ENCODE measurements at regions not wholly inside any gene's neighbourhood (a gene's known extent, or its start where the extent isn't known, plus 50 kb on each side); places are given as distances from the start of the nearest gene placed in this dataset.

GRCh38 chrX:13397878-13398818, 78.3 kb upstream of the ATXN3L start:
- Histone ChIP-seq H3K4me3 (no peak overlapping the region), H3K27ac (peak overlapping the region; percentile 45 to 70)
- no peak for TF ChIP-seq CTCF (IDR thresholded peaks at IDR 0.05)
- DNase-seq (ENCODE audit: low spot score): peak; percentile 83

DNA sequence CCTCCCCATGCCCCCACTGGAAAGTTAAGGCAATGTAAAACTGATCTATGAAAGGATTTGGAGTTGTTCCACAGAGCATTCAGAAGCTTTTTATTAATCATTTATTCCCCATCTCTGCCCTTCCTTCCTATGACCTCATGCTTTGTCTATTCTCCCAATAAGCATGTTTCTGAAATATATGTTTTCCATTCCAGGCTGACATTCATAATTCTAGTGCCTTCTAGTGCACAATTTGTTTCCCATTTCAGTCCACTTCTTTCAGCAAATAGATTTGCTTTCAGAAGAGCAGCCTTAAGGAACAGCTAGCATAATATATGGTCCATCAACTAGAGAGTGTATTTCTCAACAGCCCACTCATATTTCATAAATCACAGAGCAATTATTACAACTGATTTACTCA, 77.1 kb upstream of the ATXN3L start:
- DNase-seq (ENCODE audit: low spot score): no peak
- H3K27ac ChIP-seq: no peak overlapping the region

GRCh38 chrX:13389501-13389900, 69.6 kb upstream of the ATXN3L start:
- DNase-seq (ENCODE audit: low spot score): no peak
- no peak for TF ChIP-seq CTCF (IDR thresholded peaks at IDR 0.05)
- Histone ChIP-seq H3K27ac (no peak overlapping the region), H3K4me3 (no peak overlapping the region)

More for the DNA sequence above, 77.1 kb upstream of the ATXN3L start:
- TF ChIP-seq CTCF (IDR thresholded peaks at IDR 0.05): no peak
- no peak overlapping the region for H3K4me3 ChIP-seq

GRCh38 chrX:13387666-13388494, 68.0 kb upstream of the ATXN3L start:
- no peak for TF ChIP-seq CTCF (IDR thresholded peaks at IDR 0.05)
- no peak for DNase-seq (ENCODE audit: low spot score)
- no peak overlapping the region for H3K27ac ChIP-seq

GRCh38 chrX:13386636-13387035, 66.8 kb upstream of the ATXN3L start:
- H3K4me3 ChIP-seq: no peak overlapping the region
- no peak for DNase-seq (ENCODE audit: low spot score)
- H3K27ac ChIP-seq: no peak overlapping the region
- TF ChIP-seq CTCF (IDR thresholded peaks at IDR 0.05): no peak

More at GRCh38 chrX:13387666-13388494, 68.0 kb upstream of the ATXN3L start:
- H3K4me3 ChIP-seq: no peak overlapping the region

DNA sequence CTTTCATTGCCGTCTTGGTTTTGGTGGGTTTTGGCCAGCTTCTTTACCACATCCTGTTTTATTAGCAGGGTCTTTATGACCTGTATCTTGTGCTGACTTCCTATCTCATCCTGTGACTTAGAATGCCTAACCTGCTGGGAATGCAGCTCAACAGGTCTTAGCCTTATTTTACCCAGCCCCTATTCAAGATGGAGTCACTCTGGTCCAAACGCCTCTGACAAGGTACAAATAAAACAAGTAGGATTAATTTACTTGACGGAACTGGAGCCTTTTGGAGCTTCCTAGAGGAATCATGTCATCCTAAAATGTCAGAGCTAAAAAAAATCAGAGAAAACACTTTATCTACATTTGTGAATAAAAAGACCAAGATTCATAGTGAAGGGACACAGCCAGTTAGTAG, 66.2 kb upstream of the ATXN3L start:
- DNase-seq (ENCODE audit: low spot score): no peak
- no peak for TF ChIP-seq CTCF (IDR thresholded peaks at IDR 0.05)
- H3K27ac ChIP-seq: no peak overlapping the region
- H3K4me3 ChIP-seq: no peak overlapping the region

Measured in coronary artery (tissue), 2 donors.